Muscle of leg (tissue), 3 donors: ENCODE measurements at regions not wholly inside any gene's neighbourhood (a gene's known extent, or its start where the extent isn't known, plus 50 kb on each side); places are given as distances from the start of the nearest gene placed in this dataset.

Experiments used
- DNase-seq: peaks from one replicate; pipeline ENCODE4 v3.0.0; 2013
- H3K27ac ChIP-seq: one replicate; pipeline ENCODE4 v1.5.1; 2013; ENCODE audit warnings: mild to moderate bottlenecking, low read length, control low read depth
- H3K27me3 ChIP-seq: one replicate; pipeline ENCODE4 v1.6.1; 2013; ENCODE audit warnings: low read length; ENCODE audit not compliant: control insufficient read depth, insufficient read depth
- H3K36me3 ChIP-seq: one replicate; pipeline ENCODE4 v1.6.1; 2013; ENCODE audit warnings: low read length; ENCODE audit not compliant: control insufficient read depth, insufficient read depth
- H3K4me1 ChIP-seq: one replicate; pipeline ENCODE4 v1.6.1; 2013; ENCODE audit warnings: low read length; ENCODE audit not compliant: control insufficient read depth, insufficient read depth
- H3K4me3 ChIP-seq: one replicate; pipeline ENCODE4 v1.5.1; 2013; ENCODE audit warnings: low read length, control low read depth
- H3K9me3 ChIP-seq: replicated peaks from 2 replicates; pipeline ENCODE4 v1.6.1; 2013; ENCODE audit warnings: low read depth, low read length; ENCODE audit not compliant: control insufficient read depth
- WGBS: methylation state at CpG from one replicate; pipeline ENCODE4 v1.1.5; 2013; ENCODE audit warnings: missing lambda C conversion rate; ENCODE audit not compliant: insufficient coverage; 5-methylcytosine and 5-hydroxymethylcytosine counted together

- no peaks in the 10 kb centered on the region for H3K36me3 ChIP-seq
- no peak overlapping the region for H3K4me3 ChIP-seq
- WGBS = 58% methylated on average over 5 of the region's 5 CpGs
- DNase-seq = no peak
- H3K4me1 ChIP-seq = peaks cover 3% of the 10 kb centered on the region
- no peak overlapping the region for H3K27ac ChIP-seq
- H3K27me3 ChIP-seq = no peaks in the 10 kb centered on the region
- no peaks in the 10 kb centered on the region for H3K9me3 ChIP-seq
Observed at GRCh38 chr6:125665295-125665814, 84.1 kb upstream of the HEY2 start.

GRCh38 chr6:125667326-125667725, 82.1 kb upstream of the HEY2 start:
- Histone ChIP-seq H3K9me3 (no peaks in the 10 kb centered on the region), H3K4me3 (no peak overlapping the region), H3K27me3 (no peaks in the 10 kb centered on the region), H3K36me3 (no peaks in the 10 kb centered on the region), H3K4me1 (peaks cover 7% of the 10 kb centered on the region), H3K27ac (no peak overlapping the region)
- no CpG with 5 or more reads among the region's 6 CpGs for WGBS
- DNase-seq = no peak

GRCh38 chr6:125668071-125668470, 81.4 kb upstream of the HEY2 start:
- Histone ChIP-seq H3K27ac (no peak overlapping the region), H3K4me1 (peaks cover 7% of the 10 kb centered on the region), H3K27me3 (no peaks in the 10 kb centered on the region), H3K4me3 (no peak overlapping the region), H3K9me3 (no peaks in the 10 kb centered on the region), H3K36me3 (no peaks in the 10 kb centered on the region)
- 89% methylated on average over 8 of the region's 8 CpGs for WGBS
- DNase-seq = no peak

- Histone ChIP-seq H3K4me1 (peaks cover 7% of the 10 kb centered on the region), H3K4me3 (no peak overlapping the region), H3K27me3 (no peaks in the 10 kb centered on the region), H3K27ac (peak overlapping the region; percentile 23), H3K36me3 (no peaks in the 10 kb centered on the region), H3K9me3 (no peaks in the 10 kb centered on the region)
- DNase-seq = peak; percentile 54
- 18% methylated on average over 4 of the region's 5 CpGs for WGBS
Observed at GRCh38 chr6:125670568-125670967, 78.9 kb upstream of the HEY2 start.

- H3K4me3 ChIP-seq = no peak overlapping the region
- H3K36me3 ChIP-seq = no peaks in the 10 kb centered on the region
- no peaks in the 10 kb centered on the region for H3K9me3 ChIP-seq
- no peak overlapping the region for H3K27ac ChIP-seq
- H3K27me3 ChIP-seq = no peaks in the 10 kb centered on the region
- WGBS = no CpG with 5 or more reads among the region's 1 CpG
- no peak for DNase-seq
- H3K4me1 ChIP-seq = peaks cover 7% of the 10 kb centered on the region
Observed at GRCh38 chr6:125671323-125671722, 78.1 kb upstream of the HEY2 start.

- peaks cover 8% of the 10 kb centered on the region for H3K4me1 ChIP-seq
- WGBS = 100% methylated on average over 1 of the region's 5 CpGs
- H3K9me3 ChIP-seq = no peaks in the 10 kb centered on the region
- no peaks in the 10 kb centered on the region for H3K27me3 ChIP-seq
- DNase-seq = no peak
- no peak overlapping the region for H3K4me3 ChIP-seq
- no peaks in the 10 kb centered on the region for H3K36me3 ChIP-seq
- H3K27ac ChIP-seq = no peak overlapping the region
Observed at GRCh38 chr6:125674230-125674629, 75.2 kb upstream of the HEY2 start.

- peak; percentile 27 for DNase-seq
- peaks cover 2% of the 10 kb centered on the region for H3K4me1 ChIP-seq
- no peaks in the 10 kb centered on the region for H3K9me3 ChIP-seq
- no peak overlapping the region for H3K27ac ChIP-seq
- H3K4me3 ChIP-seq = no peak overlapping the region
- no CpG with 5 or more reads among the region's 4 CpGs for WGBS
- H3K27me3 ChIP-seq = no peaks in the 10 kb centered on the region
- no peaks in the 10 kb centered on the region for H3K36me3 ChIP-seq
Observed at GRCh38 chr6:125678601-125679000, 70.8 kb upstream of the HEY2 start.

GRCh38 chr6:125679128-125679527, 70.3 kb upstream of the HEY2 start:
- Histone ChIP-seq H3K4me3 (no peak overlapping the region), H3K27ac (no peak overlapping the region), H3K36me3 (no peaks in the 10 kb centered on the region), H3K9me3 (no peaks in the 10 kb centered on the region), H3K4me1 (peaks cover 2% of the 10 kb centered on the region), H3K27me3 (no peaks in the 10 kb centered on the region)
- DNase-seq = no peak
- 57% methylated on average over 4 of the region's 4 CpGs for WGBS

- Histone ChIP-seq H3K27me3 (no peaks in the 10 kb centered on the region), H3K4me3 (no peak overlapping the region), H3K36me3 (no peaks in the 10 kb centered on the region), H3K9me3 (no peaks in the 10 kb centered on the region), H3K4me1 (peaks cover 2% of the 10 kb centered on the region), H3K27ac (no peak overlapping the region)
- WGBS = 67% methylated on average over 1 of the region's 2 CpGs
- no peak for DNase-seq
Observed at GRCh38 chr6:125679651-125680050, 69.8 kb upstream of the HEY2 start.

- no peaks in the 10 kb centered on the region for H3K9me3 ChIP-seq
- no peak for DNase-seq
Observed at GRCh38 chr6:125682939-125683338, 66.5 kb upstream of the HEY2 start.

GRCh38 chr6:125688138-125688537, 61.3 kb upstream of the HEY2 start:
- WGBS = no CpG with 5 or more reads among the region's 1 CpG
- H3K36me3 ChIP-seq = no peaks in the 10 kb centered on the region
- H3K27me3 ChIP-seq = no peaks in the 10 kb centered on the region
- DNase-seq = no peak
- no peaks in the 10 kb centered on the region for H3K9me3 ChIP-seq
- H3K4me1 ChIP-seq = no peaks in the 10 kb centered on the region
- H3K4me3 ChIP-seq = no peak overlapping the region
- no peak overlapping the region for H3K27ac ChIP-seq

More at GRCh38 chr6:125682939-125683338, 66.5 kb upstream of the HEY2 start:
- H3K27ac ChIP-seq = no peak overlapping the region
- no peak overlapping the region for H3K4me3 ChIP-seq
- H3K4me1 ChIP-seq = peaks cover 2% of the 10 kb centered on the region
- H3K27me3 ChIP-seq = no peaks in the 10 kb centered on the region
- no peaks in the 10 kb centered on the region for H3K36me3 ChIP-seq
